GM12878 (cell line): ENCODE measurements at regions not wholly inside any gene's neighbourhood (a gene's known extent, or its start where the extent isn't known, plus 50 kb on each side); places are given as distances from the start of the nearest gene placed in this dataset.

ENCODE experiments used
- ATAC-seq: fragments of 200-7000 bp; cut with Tn5 transposase; 3 replicates; pipeline ENCODE4 v1.9.1; 2020; ENCODE audit warnings: mild to moderate bottlenecking, moderate library complexity
- BruUV-seq: library from RNA; stranded (reverse); fragments of 400-500 nt; replicated peaks from 2 replicates; lab custom pipeline; 2021; lab: Mats Ljungman, UMichigan
- CTCF ChIA-PET: fragments of 300-600 bp; sonication (Branson Sonifier 250); formaldehyde crosslinking; extraction: SDS; loops from one replicate; lab custom pipeline; 2021; ENCODE audit warnings: inconsistent platforms; lab: Yijun Ruan, JAX
- POLR2A ChIA-PET: fragments of 350-600 bp; formaldehyde crosslinking; extraction: SDS; loops from one replicate; lab custom pipeline; 2021; ENCODE audit warnings: inconsistent platforms; lab: Charles Lee
- RAD21 ChIA-PET: fragments of 300-600 bp; sonication (Branson Sonifier 250); formaldehyde crosslinking; loops from one replicate; lab custom pipeline; 2023; ENCODE audit warnings: antibody characterized with exemption; ENCODE audit not compliant: unreplicated experiment; lab: Charles Lee
- SMC1A ChIA-PET: fragments of 300-600 bp; sonication (Branson Sonifier 250); formaldehyde crosslinking; loops from one replicate; lab custom pipeline; 2023; ENCODE audit not compliant: unreplicated experiment, uncharacterized antibody; lab: Charles Lee
- DNase-seq: peaks from one replicate; pipeline ENCODE4 v3.0.0-alpha.2; 2011; ENCODE audit warnings: low read depth, low spot score
- FAIRE-seq: peaks from 3 replicates; lab custom pipeline; 2011; peaks lifted over from hg19 to GRCh38; lab: Jason Lieb, UNC
- H2AFZ ChIP-seq: 2 replicates; pipeline ENCODE4 v1.6.0; 2011; ENCODE audit warnings: low read depth, low read length, control low read depth; ENCODE audit not compliant: control insufficient read depth
- H3K27ac ChIP-seq: 2 replicates; pipeline ENCODE4 v1.5.1; 2011; ENCODE audit warnings: control low read depth; ENCODE audit not compliant: control insufficient read depth, insufficient read depth
- H3K27me3 ChIP-seq, 2 experiments: replicated peaks in 1 of 2; 2 replicates each; pipeline versions ENCODE4 v1.6.0 to v1.6.1; 2011; ENCODE audit warnings: low read length in 1 of 2; ENCODE audit not compliant: control insufficient read depth in 2 of 2, insufficient read depth in 2 of 2
- H3K36me3 ChIP-seq, 2 experiments: 2 replicates each; pipeline ENCODE4 v1.5.1; 2011; ENCODE audit warnings: low read length in 1 of 2; ENCODE audit not compliant: control insufficient read depth in 2 of 2, insufficient read depth in 2 of 2
- H3K4me1 ChIP-seq: 2 replicates; pipeline ENCODE4 v1.6.1; 2011; ENCODE audit warnings: mild to moderate bottlenecking, low read length, moderate library complexity, mixed read lengths; ENCODE audit not compliant: control insufficient read depth, insufficient read depth
- H3K4me2 ChIP-seq: 2 replicates; pipeline ENCODE4 v1.6.0; 2011; ENCODE audit warnings: control low read depth; ENCODE audit not compliant: control insufficient read depth, insufficient read depth
- H3K4me3 ChIP-seq: fragments of 200-600 bp; sonication (generic); 2 replicates; pipeline ENCODE4 v1.5.1; 2016
- H3K79me2 ChIP-seq: 2 replicates; pipeline ENCODE4 v1.6.0; 2011; ENCODE audit warnings: low read length; ENCODE audit not compliant: control insufficient read depth, insufficient read depth
- H3K9ac ChIP-seq: 2 replicates; pipeline ENCODE4 v1.8.0; 2011; ENCODE audit warnings: low read length, control low read depth, mixed read lengths; ENCODE audit not compliant: control insufficient read depth, insufficient read depth
- H3K9me3 ChIP-seq: replicated peaks from 3 replicates; pipeline ENCODE4 v1.5.1; 2011; ENCODE audit warnings: mild to moderate bottlenecking, low read length; ENCODE audit not compliant: control insufficient read depth, insufficient read depth
- H4K20me1 ChIP-seq: 2 replicates; pipeline ENCODE4 v1.6.0; 2011; ENCODE audit not compliant: control insufficient read depth, insufficient read depth
- CEBPB ChIP-seq, 2 experiments: fragments of 150-350 bp in 1 of 2; IDR thresholded peaks; 2 replicates each; pipeline ENCODE4 v1.6.1; 2012 to 2014; ENCODE audit warnings: low read depth in 2 of 2, low read length in 2 of 2, borderline replicate concordance in 1 of 2, inconsistent platforms in 1 of 2
- CHD4 ChIP-seq: fragments of 200-600 bp; sonication (generic); IDR thresholded peaks from 2 replicates; pipeline ENCODE4 v1.6.1; 2016; ENCODE audit warnings: mild to moderate bottlenecking
- E4F1 ChIP-seq: fragments of 450-650 bp; IDR thresholded peaks from 2 replicates; pipeline ENCODE4 v1.6.1; 2018; ENCODE audit warnings: borderline replicate concordance, mild to moderate bottlenecking; ENCODE audit not compliant: partially characterized antibody
- HCFC1 ChIP-seq: fragments of 150-350 bp; IDR thresholded peaks from 2 replicates; pipeline ENCODE4 v1.6.1; 2014; ENCODE audit warnings: low read length
- MEF2A ChIP-seq: IDR thresholded peaks from 2 replicates; pipeline ENCODE4 v1.6.1; 2011; ENCODE audit warnings: low read depth, mild to moderate bottlenecking, low read length, moderate library complexity; ENCODE audit not compliant: insufficient read depth
- POLR2A ChIP-seq: IDR thresholded peaks from 2 replicates; pipeline ENCODE4 v1.6.1; 2011; ENCODE audit warnings: low read depth, mild to moderate bottlenecking, low read length
- POLR2AphosphoS2 ChIP-seq: IDR thresholded peaks from 2 replicates; pipeline ENCODE4 v1.6.1; 2011; ENCODE audit warnings: low read depth, mild to moderate bottlenecking, low read length, improper control_type of control experiment, moderate library complexity
- SREBF1 ChIP-seq: IDR thresholded peaks from 2 replicates; pipeline ENCODE4 v1.6.1; 2012; ENCODE audit warnings: mild to moderate bottlenecking, low read length
- STAT1 ChIP-seq: fragments of 450-650 bp; conservative IDR thresholded peaks from 2 replicates; pipeline ENCODE4 v1.6.1; 2014; ENCODE audit warnings: antibody characterized with exemption, mild to moderate bottlenecking
- ZBED1 ChIP-seq: IDR thresholded peaks from 2 replicates; pipeline ENCODE4 v1.6.1; 2016; ENCODE audit warnings: borderline replicate concordance
- ZBTB40 ChIP-seq: fragments of 450-650 bp; IDR thresholded peaks from 2 replicates; pipeline ENCODE4 v1.6.1; 2016; ENCODE audit warnings: mild to moderate bottlenecking, moderate library complexity, borderline replicate concordance
- ZZZ3 ChIP-seq: IDR thresholded peaks from 2 replicates; pipeline ENCODE4 v1.6.1; 2011; ENCODE audit warnings: low read depth; ENCODE audit not compliant: control insufficient read depth, insufficient read length
- WGBS: methylation state at CpG from one replicate; pipeline ENCODE4 v1.1.6; 2016; ENCODE audit warnings: low lambda C conversion rate; ENCODE audit not compliant: insufficient replicate concordance, insufficient coverage; ENCODE audit errors: missing lambda C conversion rate; 5-methylcytosine and 5-hydroxymethylcytosine counted together
- in situ Hi-C: fragments of 300-500 bp; cut with MboI; formaldehyde crosslinking; loops from 9 replicates; pipeline ENCODE4 v1.14.3; 2018; ENCODE audit warnings: mixed read lengths
- intact Hi-C: fragments of 100-400 bp; cut with micrococcal nuclease; formaldehyde crosslinking; loops from one replicate; pipeline ENCODE4 v1.14.2; 2022; ENCODE audit not compliant: unreplicated experiment
- TF ChIP-seq, protein P1 (sequence below): IDR thresholded peaks from 2 replicates; pipeline ENCODE4 v1.6.1; 2012; ENCODE audit warnings: low read length, inconsistent platforms
- TF ChIP-seq, protein P2 (sequence below): IDR thresholded peaks from 2 replicates; pipeline ENCODE4 v1.6.1; 2011; ENCODE audit warnings: borderline replicate concordance, low read depth, mild to moderate bottlenecking, moderate library complexity, low read length; ENCODE audit not compliant: insufficient read depth, poor library complexity, severe bottlenecking

DNA sequence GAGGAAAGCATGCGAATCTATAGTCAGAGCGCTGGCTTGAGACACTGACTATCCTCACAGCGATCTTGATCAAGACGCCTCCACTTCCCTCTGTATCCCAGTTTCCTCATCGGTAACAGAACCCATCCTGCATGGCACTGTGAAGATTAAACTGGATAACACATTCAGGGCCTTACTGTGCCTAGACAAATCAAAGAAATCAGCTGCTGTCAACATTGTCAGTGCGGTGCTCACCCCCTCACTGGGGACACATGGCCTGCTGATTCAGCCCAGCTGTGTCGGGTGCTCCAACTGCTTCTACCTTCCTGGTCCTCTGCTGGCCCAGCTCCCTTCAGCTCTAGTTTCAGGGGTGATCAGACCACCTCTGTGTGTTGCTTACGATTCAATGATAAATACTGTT, 268.6 kb upstream of the AGAP1 start (continued):
- no peak for TF ChIP-seq HCFC1
- TF ChIP-seq, all 136 proteins: peak for 0

DNA sequence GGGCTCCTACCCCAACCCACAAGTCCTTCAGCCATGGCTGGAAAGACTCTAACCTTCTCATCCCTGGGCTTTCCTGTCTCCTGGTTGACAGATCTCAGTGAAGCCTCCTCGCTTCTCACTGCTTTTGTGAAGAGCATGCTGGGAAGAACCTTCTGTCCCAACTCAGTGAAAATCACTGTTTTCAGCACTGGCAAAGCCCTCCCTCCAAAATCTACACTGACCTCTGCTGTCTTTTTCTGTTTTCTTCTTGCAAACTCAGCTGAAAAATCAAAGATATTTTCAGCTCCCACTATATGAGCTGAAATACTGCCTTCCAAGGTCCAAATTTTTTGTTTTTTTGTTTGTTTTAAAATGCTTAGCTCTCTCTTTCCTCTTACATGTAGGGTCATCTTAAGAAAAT, 266.3 kb upstream of the AGAP1 start:
- no peak overlapping the region for H3K27ac ChIP-seq
- intact Hi-C loops = no loop called here
- DNase-seq (no peak), ATAC-seq (no peak), FAIRE-seq (no peak)
- H4K20me1 ChIP-seq = no peaks in the 10 kb centered on the region
- H3K27me3 ChIP-seq = no peaks in the 10 kb centered on the region
- CTCF ChIA-PET = no interaction called here
- SMC1A ChIA-PET = no interaction called here
- no peak overlapping the region for H3K9ac ChIP-seq
- POLR2A ChIA-PET = no interaction called here
- no peak overlapping the region for H2AFZ ChIP-seq
- no TSS peak for BruUV-seq
- no peak overlapping the region for H3K4me2 ChIP-seq
- H3K79me2 ChIP-seq = no peaks in the 10 kb centered on the region
- in situ Hi-C loops = no loop called here
- H3K9me3 ChIP-seq = no peaks in the 10 kb centered on the region
- no peak overlapping the region for H3K4me3 ChIP-seq
- no peaks in the 10 kb centered on the region for H3K36me3 ChIP-seq
- no peak for TF ChIP-seq POLR2A
- no peak for TF ChIP-seq CHD4
- TF ChIP-seq MEF2A = no peak
- TF ChIP-seq E4F1 = no peak
- no peak for TF ChIP-seq SREBF1
- TF ChIP-seq, protein P1, sequence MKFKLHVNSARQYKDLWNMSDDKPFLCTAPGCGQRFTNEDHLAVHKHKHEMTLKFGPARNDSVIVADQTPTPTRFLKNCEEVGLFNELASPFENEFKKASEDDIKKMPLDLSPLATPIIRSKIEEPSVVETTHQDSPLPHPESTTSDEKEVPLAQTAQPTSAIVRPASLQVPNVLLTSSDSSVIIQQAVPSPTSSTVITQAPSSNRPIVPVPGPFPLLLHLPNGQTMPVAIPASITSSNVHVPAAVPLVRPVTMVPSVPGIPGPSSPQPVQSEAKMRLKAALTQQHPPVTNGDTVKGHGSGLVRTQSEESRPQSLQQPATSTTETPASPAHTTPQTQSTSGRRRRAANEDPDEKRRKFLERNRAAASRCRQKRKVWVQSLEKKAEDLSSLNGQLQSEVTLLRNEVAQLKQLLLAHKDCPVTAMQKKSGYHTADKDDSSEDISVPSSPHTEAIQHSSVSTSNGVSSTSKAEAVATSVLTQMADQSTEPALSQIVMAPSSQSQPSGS = no peak
- TF ChIP-seq ZBED1 = no peak
- no peak for TF ChIP-seq CEBPB (IDR thresholded peaks at IDR 0.05; ENCODE audit: borderline replicate concordance in 1 of 2, low read depth in 2 of 2, low read length in 2 of 2)
- TF ChIP-seq, protein P2, sequence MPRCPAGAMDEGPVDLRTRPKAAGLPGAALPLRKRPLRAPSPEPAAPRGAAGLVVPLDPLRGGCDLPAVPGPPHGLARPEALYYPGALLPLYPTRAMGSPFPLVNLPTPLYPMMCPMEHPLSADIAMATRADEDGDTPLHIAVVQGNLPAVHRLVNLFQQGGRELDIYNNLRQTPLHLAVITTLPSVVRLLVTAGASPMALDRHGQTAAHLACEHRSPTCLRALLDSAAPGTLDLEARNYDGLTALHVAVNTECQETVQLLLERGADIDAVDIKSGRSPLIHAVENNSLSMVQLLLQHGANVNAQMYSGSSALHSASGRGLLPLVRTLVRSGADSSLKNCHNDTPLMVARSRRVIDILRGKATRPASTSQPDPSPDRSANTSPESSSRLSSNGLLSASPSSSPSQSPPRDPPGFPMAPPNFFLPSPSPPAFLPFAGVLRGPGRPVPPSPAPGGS = no peak
- TF ChIP-seq ZZZ3 = no peak
- no peak for TF ChIP-seq STAT1
- TF ChIP-seq ZBTB40 = no peak
- TF ChIP-seq POLR2AphosphoS2 = no peak
- RAD21 ChIA-PET = no interaction called here
- 0% methylated on average over 1 of the region's 1 CpG for WGBS
- H3K4me1 ChIP-seq = no peaks in the 10 kb centered on the region
